B cell (primary cell): ENCODE measurements at regions not wholly inside any gene's neighbourhood (a gene's known extent, or its start where the extent isn't known, plus 50 kb on each side); places are given as distances from the start of the nearest gene placed in this dataset.

Experiments
- CTCF ChIP-seq: fragments of 200-600 bp; IDR thresholded peaks from one replicate; pipeline ENCODE4 v1.8.0; 2022; ENCODE audit warnings: antibody characterized with exemption, mild to moderate bottlenecking
- EZH2 ChIP-seq: IDR thresholded peaks from 2 replicates; pipeline ENCODE4 v1.6.1; 2012; ENCODE audit warnings: borderline replicate concordance, low read depth, mild to moderate bottlenecking, moderate library complexity, low read length; ENCODE audit not compliant: insufficient read depth, poor library complexity, severe bottlenecking

DNA sequence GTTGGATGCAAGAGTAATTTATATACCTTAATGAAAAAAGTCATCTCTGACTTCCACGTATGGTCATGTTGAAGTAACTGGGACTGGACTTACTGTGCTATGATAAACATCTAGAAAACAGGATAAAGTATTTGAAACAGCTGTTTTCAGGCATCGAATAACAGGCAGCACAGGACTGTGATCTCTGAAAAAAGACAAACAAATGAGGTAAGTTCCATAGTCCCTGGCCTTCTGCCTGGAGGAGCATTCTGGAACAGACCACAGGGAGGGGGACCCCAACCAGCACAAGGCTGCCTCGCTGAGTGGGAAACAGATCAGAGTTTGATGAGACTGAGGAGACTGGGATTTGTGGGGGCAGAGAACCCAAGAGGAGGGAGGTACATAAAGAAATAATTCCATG lies 89.1 kb upstream of the HABP2 start:
- TF ChIP-seq CTCF (no peak), EZH2 (no peak)
